ENCODE measurements at regions not wholly inside any gene's neighbourhood (a gene's known extent, or its start where the extent isn't known, plus 50 kb on each side); places are given as distances from the start of the nearest gene placed in this dataset.
A peak's percentile ranks its signal among the peaks of the same experiment; 100 is the strongest.

DNA sequence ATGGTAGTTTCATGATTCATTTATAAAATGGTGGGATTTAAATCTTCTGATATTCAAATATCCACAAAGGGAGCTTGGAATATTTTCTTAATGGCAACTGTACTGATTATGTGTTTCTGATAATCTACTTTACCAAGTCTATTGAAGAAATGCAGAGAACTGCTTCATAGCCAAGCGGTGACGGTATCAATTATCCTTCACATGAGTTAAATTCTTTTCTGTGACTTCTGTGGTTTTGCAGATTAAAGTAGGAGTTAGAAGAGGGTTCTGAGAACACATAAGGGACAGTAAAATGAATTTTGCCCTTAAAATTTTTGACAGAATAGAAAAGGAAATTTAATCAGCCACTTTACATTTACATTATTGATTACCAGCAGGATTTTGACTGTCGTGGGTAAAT lies 563.2 kb downstream of the GBE1 start:
- DNase-seq (ENCODE audit: low read depth in 2 of 3, low spot score in 2 of 3) = no peak

DNA sequence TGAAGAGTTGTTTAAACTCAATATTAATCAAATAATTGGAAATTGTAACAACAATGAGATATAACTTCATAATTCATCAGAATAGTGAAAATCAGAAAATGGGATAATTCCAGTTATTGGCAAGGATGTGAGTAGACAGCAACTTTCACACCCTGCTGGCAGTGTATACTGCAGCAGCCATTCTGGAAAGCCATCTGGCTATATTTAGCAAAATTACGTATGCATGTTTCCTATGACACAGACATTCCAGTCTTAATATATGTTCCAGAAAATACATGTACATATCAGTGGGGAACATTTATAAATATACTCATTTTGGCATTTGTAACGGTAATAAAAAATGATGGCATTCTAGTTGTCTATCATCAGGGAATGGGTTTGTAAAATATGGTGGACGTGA lies 564.1 kb downstream of the GBE1 start:
- DNase-seq (ENCODE audit: low read depth in 2 of 3, low spot score in 2 of 3) = no peak

DNA sequence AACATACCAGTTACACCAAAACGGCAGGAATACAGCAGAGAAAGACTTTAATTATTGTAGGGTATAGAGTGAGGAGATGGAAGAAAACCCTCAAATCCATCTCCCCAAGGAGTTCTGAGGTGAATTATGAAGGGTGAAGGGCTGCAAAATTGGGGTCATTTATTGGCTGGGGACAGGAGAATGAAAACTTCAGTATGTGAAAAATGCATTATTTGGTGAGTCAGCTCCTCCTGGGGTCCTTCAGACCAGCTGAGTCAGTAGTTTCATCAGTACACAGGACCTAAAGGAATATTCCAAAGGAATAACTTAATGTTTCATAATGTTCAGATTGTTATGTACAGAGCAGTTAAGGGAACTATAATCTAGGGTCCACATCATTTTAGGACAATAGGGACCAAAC lies 566.0 kb downstream of the GBE1 start:
- DNase-seq (ENCODE audit: low read depth in 2 of 3, low spot score in 2 of 3) = no peak

DNA sequence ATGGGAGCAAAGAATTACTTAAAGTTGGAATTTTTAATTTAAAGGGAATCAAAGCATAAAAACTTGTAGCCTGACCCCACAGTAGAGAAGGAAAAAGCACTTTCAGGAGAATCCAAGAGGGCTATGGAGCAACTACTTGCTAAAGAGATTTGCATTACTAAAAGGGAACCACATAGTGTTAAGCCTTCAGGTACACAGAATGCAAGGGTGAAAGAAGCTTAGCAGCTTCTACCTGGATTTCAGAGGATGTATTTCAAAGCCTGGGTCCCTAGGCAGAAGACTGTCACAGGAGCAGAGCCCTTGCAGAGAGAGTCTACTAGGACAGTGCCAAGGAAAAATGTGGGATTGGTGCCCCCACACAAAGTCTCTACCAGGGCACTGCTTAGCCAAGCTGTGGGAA lies 575.0 kb downstream of the GBE1 start:
- no peak for DNase-seq (ENCODE audit: low read depth in 2 of 3, low spot score in 2 of 3)

DNA sequence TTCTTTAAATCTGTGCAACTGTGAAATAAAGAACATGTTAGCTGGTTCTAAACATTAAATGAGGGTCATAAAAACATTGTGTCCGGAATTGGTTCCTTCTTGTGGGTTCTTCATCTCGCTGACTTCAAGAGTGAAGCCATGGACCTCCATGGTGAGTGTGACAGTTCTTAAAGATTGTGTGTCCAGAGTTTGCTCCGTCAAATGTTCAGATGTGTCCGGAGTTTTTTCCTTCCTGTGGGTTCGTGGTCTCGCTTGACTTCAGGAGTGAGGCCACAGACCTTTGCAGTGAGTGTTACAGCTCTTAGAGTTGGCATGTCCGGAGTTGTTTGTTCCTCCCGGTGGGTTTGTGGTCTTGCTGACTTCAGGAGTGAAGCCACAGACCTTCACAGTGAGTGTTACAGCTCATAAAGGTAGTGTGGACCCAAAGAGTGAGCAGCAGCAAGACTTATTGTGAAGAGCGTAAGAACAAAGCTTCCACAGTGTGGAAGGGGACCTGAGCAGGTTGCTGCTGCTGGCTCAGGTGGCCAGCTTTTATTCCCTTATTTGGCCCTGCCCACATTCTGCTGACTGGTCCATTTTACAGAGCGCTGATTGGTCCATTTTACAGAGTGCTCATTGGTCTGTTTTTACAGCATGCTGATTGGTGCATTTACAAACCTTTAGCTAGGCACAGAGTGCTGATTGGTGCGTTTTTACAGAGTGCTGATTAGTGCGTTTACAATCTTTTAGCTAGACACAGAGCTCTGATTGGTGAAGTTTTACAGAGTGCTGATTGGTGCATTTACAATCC lies 579.2 kb downstream of the GBE1 start:
- DNase-seq (ENCODE audit: low read depth in 2 of 3, low spot score in 2 of 3) = peak in 2 of 3 donors; percentile 5 to 58

DNA sequence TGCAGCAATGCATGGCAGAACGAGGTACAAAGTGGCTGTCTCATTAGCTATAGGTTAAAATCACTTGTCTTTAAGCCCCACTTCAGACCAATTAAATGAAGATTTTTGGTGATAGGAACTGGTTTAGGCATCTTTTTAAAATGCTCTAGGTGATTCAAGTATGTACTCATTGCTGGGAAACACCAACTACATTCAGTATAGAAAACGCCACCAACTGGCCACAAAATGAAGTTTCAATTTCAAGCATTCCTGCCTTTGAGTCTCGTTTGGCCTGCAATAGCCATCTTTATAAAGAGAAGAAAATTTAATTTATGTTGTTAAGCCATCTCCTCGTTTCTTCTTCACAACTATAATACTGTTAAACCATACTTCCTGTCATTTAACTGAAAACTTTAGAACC lies 587.9 kb downstream of the GBE1 start:
- no peak for DNase-seq (ENCODE audit: low read depth in 2 of 3, low spot score in 2 of 3)

DNA sequence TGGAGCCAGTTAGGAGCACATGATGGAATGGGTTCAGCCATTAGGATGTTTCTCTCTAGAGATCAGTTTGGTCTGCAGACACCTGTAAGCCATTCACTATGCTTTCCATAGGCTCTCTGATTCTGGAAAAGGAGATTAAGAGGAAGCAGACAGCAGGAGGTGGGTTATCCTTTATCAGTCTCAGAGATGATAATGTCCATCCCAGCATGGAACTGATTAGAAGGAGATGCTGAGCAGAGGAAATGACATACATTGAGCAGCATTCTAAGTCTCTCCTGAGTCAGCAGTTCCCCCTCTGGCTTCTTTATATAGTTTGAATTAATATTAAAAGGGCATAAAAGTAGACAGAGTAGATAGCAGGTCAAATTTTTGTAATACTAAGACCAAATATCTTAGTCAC lies 591.1 kb downstream of the GBE1 start:
- DNase-seq (ENCODE audit: low read depth in 2 of 3, low spot score in 2 of 3) = no peak

DNA sequence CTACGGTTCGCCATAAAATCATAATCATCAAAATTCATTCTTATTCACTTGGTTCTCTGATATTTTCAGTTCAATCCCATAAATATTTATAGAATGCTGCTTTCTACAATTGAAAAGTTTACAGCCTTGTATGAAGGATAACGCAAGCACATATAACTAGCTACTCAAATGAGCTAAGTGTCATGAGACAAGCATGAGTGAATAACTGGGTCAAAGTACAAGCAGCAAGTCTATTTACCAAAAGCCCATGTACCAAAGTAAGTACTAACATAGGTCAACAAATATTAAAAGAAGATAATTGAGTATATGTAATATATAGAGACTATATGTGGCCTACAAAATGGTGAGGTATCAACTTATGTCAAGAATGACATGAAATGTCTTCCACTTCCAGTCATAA lies 596.6 kb downstream of the GBE1 start:
- no peak for DNase-seq (ENCODE audit: low read depth in 2 of 3, low spot score in 2 of 3)

DNA sequence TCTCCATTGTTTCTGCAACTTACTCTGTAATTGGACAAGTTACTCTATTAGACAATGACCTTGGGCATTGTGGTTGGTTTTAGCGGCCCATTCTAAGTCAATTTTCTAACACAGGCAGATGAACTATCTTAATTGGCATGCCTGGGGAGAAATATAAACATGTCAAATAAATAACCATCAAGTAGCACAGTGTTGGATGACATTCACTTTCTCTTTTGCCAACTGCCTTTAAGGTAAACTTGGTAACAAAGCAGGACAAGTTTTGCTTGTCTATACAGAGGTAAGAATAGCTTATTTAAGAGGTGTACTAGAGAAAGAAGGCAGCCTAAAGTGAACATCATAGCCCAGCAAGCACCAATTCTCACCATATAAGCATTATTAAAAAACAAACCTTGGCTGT lies 599.6 kb downstream of the GBE1 start:
- no peak for DNase-seq (ENCODE audit: low read depth in 2 of 3, low spot score in 2 of 3)

DNA sequence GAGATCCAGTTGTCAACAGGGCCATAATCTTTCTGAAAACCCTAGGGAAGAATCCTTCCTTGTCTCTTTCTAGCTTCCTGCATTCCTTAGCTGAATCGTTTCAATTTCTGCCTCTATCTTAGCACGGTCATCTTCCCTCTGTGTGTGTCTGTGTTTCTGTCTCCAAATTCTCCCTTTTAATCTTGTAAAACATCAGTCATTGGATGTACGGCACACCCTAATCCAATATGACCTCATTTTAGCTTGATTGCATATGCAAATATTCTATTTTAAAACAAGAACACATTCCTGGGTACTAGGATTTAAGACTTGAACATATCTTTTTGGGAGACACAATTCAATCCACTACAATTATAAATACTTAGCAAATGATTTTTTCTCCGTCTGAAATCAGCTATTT lies 600.3 kb downstream of the GBE1 start:
- DNase-seq (ENCODE audit: low read depth in 2 of 3, low spot score in 2 of 3) = no peak

DNA sequence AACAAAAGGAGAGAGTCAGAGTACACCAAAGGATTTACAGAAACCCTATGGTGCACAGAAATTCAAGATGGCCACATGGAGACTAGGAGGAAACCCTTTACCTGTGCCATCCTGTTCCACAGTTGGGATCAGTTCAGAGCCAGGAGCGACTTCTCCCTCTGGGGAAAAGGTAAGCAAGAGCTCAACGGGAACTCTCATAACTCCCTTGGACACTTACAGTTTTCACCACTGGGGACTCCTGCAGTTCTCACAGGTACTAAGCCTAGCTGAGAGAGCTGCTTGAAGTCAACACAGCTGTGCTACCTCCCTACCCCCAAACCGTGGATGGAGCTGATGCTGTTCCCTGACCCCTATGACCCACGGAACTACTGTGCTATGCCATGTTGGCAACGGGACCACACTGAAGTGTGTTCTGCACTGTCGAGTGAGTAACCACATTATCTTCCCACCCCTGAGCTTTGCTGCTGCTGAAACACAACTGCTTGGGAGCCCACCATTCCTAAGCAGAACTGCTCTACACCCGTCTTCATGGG lies 606.8 kb downstream of the GBE1 start:
- no peak for DNase-seq (ENCODE audit: low read depth in 2 of 3, low spot score in 2 of 3)

DNA sequence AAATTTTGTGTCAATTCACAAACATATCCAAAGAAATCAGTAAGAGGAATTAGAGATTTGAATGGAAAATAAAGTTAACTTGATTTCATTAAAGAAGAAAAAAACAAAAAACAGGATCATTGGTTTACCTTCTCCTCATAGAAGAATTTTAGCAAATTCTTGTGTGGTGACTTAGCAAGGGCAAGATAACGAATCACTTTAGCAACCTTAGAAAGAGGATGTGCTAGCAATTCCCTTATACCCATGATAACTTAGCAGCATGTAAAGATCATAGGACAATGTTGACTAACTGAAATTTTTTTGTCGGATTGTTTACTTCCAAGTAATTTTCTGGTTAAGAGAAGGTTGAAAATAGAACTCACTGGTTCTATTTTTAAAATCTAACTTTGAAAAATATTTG lies 609.3 kb downstream of the GBE1 start:
- DNase-seq (ENCODE audit: low read depth in 2 of 3, low spot score in 2 of 3) = no peak

DNA sequence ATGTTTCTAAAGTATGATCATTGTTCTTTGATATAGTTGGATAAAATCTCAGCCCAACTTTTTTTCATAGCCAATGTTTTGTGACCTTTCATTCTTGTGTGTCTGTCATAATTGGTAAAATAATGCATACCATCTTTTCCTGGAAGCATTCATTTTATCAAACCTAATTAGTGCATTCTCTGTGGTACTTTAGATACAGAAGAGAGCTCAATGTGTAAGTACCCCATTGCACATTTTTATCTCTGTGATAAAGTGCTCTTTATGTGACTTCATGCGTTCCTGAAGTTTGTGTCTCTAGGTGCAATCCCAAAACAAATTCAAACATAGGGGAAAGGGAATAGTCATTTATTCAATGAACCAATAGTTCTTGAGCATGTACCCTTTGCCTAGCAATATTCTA lies 628.5 kb downstream of the GBE1 start:
- DNase-seq (ENCODE audit: low read depth in 2 of 3, low spot score in 2 of 3) = no peak

DNA sequence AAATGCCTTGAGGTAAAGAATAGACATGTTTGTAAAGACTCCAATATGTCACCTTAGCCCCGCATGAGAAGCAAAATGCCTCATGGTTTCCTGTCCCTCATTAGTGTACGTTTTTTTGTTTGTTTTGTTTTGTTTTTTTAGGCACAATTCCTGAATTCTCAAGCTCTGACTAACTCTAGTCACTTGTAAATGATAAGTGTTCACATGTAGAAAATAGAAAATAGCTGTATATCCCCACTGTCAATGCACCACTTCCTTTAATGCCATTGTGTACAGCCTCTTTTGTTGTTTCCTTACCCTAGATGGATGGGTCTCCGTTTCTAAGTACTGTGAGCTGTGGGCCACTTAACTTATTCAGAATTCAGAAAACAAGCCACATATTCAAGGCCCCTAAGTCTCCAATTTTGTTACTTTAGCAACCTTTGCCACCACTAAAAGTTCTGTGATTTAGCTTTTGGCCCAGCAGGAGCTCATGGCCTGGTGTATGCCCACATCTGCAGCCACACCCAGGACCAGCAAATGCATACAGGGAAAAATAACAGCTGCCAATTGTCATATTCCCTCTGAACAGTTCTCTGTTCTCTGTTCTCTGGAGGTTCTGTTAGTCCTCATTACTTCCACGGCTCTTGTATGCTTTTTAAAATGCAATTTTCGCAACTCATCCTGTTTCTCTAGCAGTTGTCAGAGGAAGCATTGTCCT lies 655.5 kb downstream of the GBE1 start:
- no peak for DNase-seq (ENCODE audit: low read depth in 2 of 3, low spot score in 2 of 3)

DNA sequence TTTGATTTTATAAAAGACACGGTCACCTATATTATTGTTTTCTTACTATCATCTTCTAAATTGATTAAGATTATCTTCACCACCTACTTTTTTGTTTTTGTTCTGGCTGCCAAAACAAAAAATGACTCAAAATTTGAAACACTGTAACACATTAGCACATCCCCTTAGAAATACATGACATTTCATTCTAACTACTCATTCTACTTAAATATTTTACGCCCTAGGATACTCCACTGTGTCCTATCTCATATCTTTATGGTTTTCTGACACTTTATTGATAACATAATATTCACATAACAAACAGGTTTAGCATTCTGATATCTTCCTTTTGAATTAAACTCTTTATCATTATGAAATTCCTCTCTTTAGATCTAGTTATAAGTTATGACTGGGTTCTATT lies 656.2 kb downstream of the GBE1 start:
- no peak for DNase-seq (ENCODE audit: low read depth in 2 of 3, low spot score in 2 of 3)

DNA sequence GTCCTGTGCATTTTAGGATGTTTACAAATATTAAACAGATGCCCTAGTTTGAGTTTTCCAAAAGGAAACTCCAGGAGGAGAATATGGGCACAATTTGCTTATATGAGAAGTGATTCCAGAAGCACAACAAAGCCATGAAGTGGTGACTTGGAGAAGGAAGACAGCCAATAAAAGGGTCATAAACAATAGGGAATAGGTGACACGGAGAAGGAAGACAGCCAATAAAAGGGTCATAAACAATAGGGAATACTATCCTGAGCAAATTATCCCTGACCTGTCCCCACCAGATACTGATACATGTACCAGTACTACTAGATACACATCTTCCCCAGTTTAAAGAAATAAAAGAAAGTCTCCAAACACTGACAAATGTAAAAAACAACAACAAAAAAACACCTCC lies 663.6 kb downstream of the GBE1 start:
- DNase-seq (ENCODE audit: low read depth in 2 of 3, low spot score in 2 of 3) = no peak

DNA sequence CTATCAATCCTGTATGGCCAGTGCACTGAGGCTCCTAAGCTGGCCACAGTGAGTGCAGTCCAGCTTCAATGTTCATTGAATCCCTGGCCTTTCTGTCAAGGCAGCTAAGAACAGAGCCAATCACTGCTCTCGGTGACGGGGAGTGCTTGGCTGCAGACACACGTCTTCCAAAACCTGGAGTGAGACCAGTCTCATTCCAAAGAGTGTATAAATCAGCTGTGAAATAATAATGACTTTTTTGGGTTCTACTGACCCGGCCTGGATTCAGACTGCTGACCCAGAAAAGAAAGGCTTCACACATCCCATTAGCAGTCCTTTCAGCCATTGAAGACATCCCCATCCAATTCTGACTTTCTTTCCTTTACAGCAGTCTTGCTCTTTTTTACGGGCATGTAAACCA lies 665.5 kb downstream of the GBE1 start:
- DNase-seq (ENCODE audit: low read depth in 2 of 3, low spot score in 2 of 3) = no peak

DNA sequence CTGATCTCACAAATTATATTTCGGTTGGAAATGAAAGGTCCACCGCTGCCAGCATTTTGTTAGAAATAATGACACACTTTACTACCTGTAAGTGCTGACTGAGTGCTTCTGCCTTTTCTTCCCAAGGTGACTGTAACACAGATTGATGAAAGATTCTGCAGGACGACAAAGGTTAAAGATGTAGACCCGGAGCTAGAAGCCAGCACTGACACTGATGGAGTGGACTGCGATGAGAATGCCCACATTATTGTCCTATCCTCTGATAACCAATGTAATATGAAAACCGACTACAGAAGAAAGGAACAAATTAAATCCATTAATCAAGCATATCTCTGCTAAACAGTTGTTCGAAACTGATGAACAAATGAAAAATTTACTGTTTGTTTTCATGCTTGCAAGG lies 666.5 kb downstream of the GBE1 start:
- no peak for DNase-seq (ENCODE audit: low read depth in 2 of 3, low spot score in 2 of 3)

DNA sequence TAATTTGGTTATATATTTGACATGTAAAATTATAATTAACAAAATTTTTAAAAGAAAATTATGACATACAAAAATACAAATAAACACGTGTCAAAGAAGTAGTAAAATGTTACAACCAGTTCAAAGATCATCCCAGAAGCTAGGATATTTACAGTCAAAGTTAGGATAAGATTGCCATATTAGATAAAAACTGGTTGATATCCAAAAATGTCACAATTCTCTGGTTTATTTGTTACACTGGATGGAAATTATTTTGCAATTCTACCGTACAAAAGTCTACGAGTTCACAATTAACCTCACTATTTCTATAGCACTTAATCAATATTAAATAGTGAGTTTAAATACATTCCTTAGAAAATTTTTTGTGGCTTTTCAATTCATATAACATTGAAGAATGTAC lies 673.8 kb downstream of the GBE1 start:
- DNase-seq (ENCODE audit: low read depth in 2 of 3, low spot score in 2 of 3) = no peak

DNA sequence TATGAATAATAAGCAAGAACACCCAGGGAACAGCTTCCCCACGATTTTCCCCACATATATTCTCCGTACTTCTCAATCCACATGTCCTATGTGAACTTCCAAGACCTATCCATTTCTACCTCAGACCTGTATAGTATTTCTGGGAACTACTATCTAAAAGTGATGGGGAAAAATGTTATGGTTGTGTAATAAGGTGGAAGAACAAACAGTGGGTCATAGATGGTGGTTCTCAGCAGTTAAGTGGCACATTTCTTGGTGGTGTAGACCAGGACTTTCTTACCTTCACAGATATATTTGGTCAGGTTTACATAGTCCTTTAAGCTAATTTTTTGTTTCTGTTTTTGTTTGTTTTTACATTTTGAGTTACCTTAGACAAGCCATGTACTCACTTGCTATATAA lies 675.1 kb downstream of the GBE1 start:
- DNase-seq (ENCODE audit: low read depth in 2 of 3, low spot score in 2 of 3) = no peak

DNA sequence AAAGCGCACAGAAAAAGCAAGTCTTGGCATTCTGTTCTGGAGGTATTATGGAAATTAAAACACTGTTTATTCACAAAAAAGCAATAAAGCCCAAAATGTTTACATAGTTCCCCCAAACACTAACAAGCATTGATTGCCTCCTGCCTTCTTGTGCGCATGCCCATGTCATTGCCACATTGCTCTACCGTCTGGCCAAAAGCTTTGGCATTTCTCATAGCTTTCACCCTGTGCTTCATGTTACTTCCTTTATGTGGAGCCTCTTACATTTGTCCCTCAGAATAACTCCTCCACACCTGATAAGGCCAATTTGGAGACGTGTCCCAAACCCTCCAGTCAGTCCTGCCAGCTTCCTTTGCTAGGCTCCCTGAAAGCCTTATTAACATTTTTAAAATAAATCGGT lies 680.8 kb downstream of the GBE1 start:
- no peak for DNase-seq (ENCODE audit: low read depth in 2 of 3, low spot score in 2 of 3)

DNA sequence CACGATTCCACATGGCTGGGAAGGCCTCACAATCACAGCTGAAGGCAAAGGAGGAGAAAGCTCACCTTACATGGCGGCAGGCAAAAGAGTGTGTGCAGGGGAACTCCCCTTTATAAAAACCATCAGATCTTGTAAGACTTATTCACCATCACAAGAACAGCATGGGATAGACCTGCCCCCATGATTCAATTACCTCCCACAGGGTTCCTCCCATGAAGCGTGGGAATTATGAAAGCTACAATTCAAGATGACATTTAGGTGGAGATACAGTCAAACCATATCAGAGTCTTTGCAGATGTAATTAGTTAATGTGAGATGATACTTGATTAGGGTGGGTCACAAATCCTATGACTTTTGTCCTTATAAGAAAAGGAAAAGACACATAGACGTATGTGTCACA lies 688.9 kb downstream of the GBE1 start:
- no peak for DNase-seq (ENCODE audit: low read depth in 2 of 3, low spot score in 2 of 3)

All from hematopoietic multipotent progenitor cell (in vitro differentiated cells).